Skin of body (tissue), 1 donor: ENCODE measurements at regions not wholly inside any gene's neighbourhood (a gene's known extent, or its start where the extent isn't known, plus 50 kb on each side); places are given as distances from the start of the nearest gene placed in this dataset.

Experiments
- DNase-seq: peaks from one replicate; lab custom pipeline; 2025; lab: John Stamatoyannopoulos, UW

- no peak for DNase-seq
Measured at GRCh38 chr4:22115262-22115661, 166.7 kb upstream of the KCNIP4 start.

GRCh38 chr4:22103768-22104167 is 155.2 kb upstream of the KCNIP4 start:
- DNase-seq: no peak

GRCh38 chr4:22099896-22100295 is 151.3 kb upstream of the KCNIP4 start:
- no peak for DNase-seq

- peak; percentile 62 for DNase-seq
Measured at GRCh38 chr4:22097596-22097995, 149.0 kb upstream of the KCNIP4 start.

- DNase-seq: no peak
Measured at GRCh38 chr4:22094217-22094616, 145.6 kb upstream of the KCNIP4 start.

GRCh38 chr4:22093126-22093525 is 144.6 kb upstream of the KCNIP4 start:
- DNase-seq: no peak

- no peak for DNase-seq
Measured at GRCh38 chr4:22091906-22092305, 143.3 kb upstream of the KCNIP4 start.

GRCh38 chr4:22091352-22091717 is 142.8 kb upstream of the KCNIP4 start:
- no peak for DNase-seq

GRCh38 chr4:22090661-22091351 is 142.2 kb upstream of the KCNIP4 start:
- peak; percentile 63 for DNase-seq

- DNase-seq: no peak
Measured at GRCh38 chr4:22077571-22077970, 129.0 kb upstream of the KCNIP4 start.

GRCh38 chr4:22072726-22073125 is 124.2 kb upstream of the KCNIP4 start:
- no peak for DNase-seq

GRCh38 chr4:22072240-22072639 is 123.7 kb upstream of the KCNIP4 start:
- DNase-seq: no peak

GRCh38 chr4:22071749-22072148 is 123.2 kb upstream of the KCNIP4 start:
- no peak for DNase-seq

GRCh38 chr4:22070256-22070655 is 121.7 kb upstream of the KCNIP4 start:
- DNase-seq: no peak

GRCh38 chr4:22063613-22064012 is 115.0 kb upstream of the KCNIP4 start:
- DNase-seq: no peak

- DNase-seq: no peak
Measured at GRCh38 chr4:22062676-22063075, 114.1 kb upstream of the KCNIP4 start.

GRCh38 chr4:22055954-22056353 is 107.4 kb upstream of the KCNIP4 start:
- no peak for DNase-seq

GRCh38 chr4:22052076-22052475 is 103.5 kb upstream of the KCNIP4 start:
- no peak for DNase-seq

- no peak for DNase-seq
Measured at GRCh38 chr4:22048323-22048722, 99.8 kb upstream of the KCNIP4 start.

- no peak for DNase-seq
Measured at GRCh38 chr4:22047793-22048192, 99.2 kb upstream of the KCNIP4 start.

GRCh38 chr4:22045051-22045630 is 96.6 kb upstream of the KCNIP4 start:
- no peak for DNase-seq

GRCh38 chr4:22031423-22031822 is 82.9 kb upstream of the KCNIP4 start:
- DNase-seq: no peak

GRCh38 chr4:22030881-22031280 is 82.3 kb upstream of the KCNIP4 start:
- no peak for DNase-seq

GRCh38 chr4:22030307-22030706 is 81.7 kb upstream of the KCNIP4 start:
- no peak for DNase-seq
